ENCODE measurements at regions not wholly inside any gene's neighbourhood (a gene's known extent, or its start where the extent isn't known, plus 50 kb on each side); places are given as distances from the start of the nearest gene placed in this dataset.

GRCh38 chr12:17239874-17240273, 633.9 kb upstream of the LMO3 start:
- TF ChIP-seq POLR2A (IDR thresholded peaks at IDR 0.05) = no peak
- no peak for TF ChIP-seq POLR2AphosphoS5 (IDR thresholded peaks at IDR 0.05)

Measured in spleen (tissue), 3 donors.